DMS53 treated with DMSO at 0.1 percent for 48 hours (cell line): ENCODE measurements at regions not wholly inside any gene's neighbourhood (a gene's known extent, or its start where the extent isn't known, plus 50 kb on each side); places are given as distances from the start of the nearest gene placed in this dataset.
A peak's percentile ranks its signal among the peaks of the same experiment; 100 is the strongest.
"Not testable (repeated sequence)": the region's sequence is repeated elsewhere in the genome, so short reads cannot be mapped to it uniquely, and the experiment has no call there.

Experiments
- DNase-seq: peaks from one replicate; lab custom pipeline; 2025; ENCODE audit not compliant: unreplicated experiment; lab: John Stamatoyannopoulos, UW

- no peak for DNase-seq
These were observed 110.4 kb downstream of the RIN2 start for GRCh38 chr20:19868441-19868840.

DNA sequence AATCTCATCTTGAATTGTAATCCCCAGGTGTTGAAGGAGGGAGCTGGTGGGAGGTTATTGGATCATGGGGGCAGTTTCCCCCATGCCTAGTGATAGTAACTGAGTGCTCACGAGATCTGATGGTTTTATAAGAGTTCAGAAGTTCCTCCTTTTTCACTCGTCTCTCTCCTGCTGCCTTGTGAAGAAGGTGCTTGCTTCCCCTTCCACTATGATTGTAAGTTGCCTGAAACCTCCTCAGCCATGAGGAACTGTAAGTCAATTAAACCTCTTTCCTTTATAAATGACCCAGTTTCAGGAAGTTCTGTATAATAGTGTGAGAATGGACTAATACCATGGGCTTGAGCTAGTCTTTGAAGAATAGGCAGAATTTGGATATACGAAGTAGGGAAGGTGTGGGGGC, 113.9 kb downstream of the RIN2 start:
- no peak for DNase-seq

GRCh38 chr20:19874040-19874727, 116.1 kb downstream of the RIN2 start:
- DNase-seq, result no peak

GRCh38 chr20:19875376-19876221, 117.5 kb downstream of the RIN2 start:
- no peak for DNase-seq

DNA sequence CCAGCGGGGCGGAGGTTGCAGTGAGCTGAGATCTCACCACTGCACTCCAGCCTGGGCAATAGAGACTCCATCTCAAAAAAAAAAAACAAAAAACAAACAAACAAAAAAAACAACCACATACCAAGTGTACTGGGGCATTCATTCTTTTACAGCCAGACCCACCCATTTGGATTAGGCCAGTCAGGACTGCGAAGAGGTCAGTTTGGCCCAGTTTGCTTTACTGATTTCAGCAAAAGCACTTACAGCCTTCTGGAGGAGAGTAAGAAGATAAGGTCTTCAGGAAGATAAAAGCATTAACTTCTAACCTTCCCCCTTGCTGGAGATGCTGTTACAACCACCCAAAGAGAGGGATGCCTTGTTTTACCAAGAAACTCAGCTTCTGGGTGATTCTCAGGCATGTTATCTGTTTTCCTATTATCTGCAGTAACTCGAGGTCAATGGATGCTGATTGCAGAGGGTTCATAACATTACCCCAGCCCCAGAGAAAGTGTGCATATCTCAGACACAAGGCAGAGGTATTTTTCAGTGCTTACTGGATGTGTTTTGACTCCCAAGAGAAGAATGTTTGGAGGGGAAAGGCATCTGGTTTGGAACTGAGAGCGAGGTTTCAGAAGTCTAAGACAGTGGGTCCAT, 118.9 kb downstream of the RIN2 start:
- DNase-seq, result no peak

GRCh38 chr20:19879874-19880255, 121.8 kb downstream of the RIN2 start:
- not testable (repeated sequence) for DNase-seq

DNA sequence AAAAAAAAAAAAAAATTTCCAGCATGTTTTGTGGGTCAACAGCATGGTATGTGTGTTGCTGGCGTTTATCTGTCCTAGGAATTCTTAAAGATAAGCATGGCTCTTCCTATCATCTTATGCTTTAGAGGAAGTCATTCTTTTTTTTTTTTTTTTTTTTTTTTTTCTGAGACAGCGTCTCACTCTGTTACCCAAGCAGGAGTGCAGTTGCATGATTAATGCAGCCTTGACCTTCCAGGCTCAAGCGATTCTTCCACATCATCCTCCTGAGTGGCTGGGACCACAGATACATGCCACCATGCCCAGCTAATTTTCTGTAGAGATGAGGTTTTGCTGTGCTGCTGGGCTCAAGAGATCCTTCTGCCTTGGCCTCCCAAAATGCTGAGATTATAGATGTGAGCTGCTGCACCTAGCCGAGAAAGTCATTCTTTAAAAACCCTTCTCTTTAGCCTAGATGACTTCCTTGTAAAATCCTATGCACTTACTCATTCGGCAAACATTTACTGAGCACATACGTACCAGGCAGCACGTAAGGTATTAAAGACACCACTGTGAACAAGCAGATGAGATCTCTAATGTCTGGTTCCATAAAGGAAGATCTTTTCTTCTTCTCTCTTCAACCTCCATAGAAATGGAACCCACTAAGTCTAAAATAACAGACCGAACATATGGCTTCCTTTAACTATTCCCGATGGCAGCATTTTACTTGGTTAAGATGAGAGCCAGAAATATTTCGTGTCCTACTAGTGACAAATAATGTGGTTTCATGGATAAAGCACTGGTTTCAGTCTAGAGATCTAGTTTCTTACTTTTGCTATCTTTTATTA, 122.4 kb downstream of the RIN2 start:
- DNase-seq, result peak; percentile 82

DNA sequence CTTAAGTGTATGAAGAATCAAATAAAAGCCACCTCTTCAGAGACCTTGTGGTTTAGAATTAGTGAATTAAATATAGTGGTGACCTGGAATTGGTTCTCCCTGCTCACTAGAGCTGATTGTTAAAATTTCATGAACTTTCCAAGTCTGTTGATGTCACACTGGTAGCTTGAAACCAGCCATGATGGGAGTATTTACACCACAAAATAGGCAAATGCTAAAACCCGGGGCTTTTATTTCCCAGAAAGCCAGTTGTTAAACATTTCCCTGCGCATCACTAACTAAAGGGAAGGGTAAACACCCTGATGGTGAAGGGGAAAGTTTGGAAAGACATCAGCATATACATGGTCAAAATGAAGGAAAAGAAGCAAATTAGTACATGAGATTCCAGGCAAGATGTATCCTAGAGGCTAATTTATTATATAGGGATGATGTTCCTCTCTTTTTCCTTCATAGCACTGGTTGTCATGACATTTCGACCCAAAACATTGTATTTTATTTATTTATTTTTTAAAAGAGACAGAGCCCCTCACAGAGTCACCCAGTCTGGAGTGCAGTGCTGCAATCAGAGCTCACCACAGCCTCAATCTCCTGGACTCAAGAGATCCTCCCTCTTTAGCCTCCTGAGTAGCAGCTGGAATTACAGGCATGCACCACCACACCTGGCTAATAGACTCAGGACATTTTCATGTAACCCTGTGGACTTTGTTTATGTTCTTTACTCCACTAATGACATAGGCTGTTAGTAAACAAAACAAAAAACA, 123.2 kb downstream of the RIN2 start:
- DNase-seq, result no peak

DNA sequence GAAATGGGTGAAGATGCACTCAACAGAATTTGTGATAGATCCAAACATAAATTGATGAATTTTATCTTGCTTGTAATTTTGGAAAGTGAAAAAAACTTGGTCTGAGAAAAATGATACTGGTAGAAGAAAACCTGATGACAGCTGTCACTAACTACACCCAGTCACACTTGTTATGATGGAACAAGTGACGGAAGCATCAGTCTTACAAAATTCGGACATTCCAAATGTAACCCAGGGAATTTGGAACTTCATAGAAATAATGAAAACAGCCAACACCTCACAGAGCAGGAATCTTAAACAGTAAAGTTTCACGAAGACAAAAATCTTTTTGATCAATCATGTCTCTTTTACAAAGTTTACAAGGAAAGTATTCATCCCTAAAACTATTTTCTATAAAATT, 123.9 kb downstream of the RIN2 start:
- no peak for DNase-seq

DNA sequence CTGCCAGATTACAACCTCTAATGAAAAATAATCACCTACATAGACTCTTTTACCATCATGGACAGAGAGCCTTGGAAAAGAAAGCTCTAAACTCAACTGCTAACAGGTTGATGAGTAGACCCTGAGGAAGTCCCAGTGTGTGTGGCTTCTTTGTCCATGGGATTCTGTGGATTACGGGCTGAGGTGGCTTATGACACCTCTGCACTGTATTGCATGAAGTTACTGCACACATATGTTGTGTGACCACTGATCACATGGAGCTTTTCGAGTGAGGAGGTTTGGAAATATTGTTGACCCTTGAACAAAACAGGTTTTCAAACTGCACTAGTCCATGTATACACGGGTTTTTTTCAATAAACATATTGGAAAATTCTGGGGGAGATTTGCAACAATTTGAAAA, 124.4 kb downstream of the RIN2 start:
- DNase-seq, result no peak

- no peak for DNase-seq
These were observed 125.4 kb downstream of the RIN2 start for GRCh38 chr20:19883501-19883900.

GRCh38 chr20:19885594-19885938, 127.5 kb downstream of the RIN2 start:
- no peak for DNase-seq

GRCh38 chr20:19885939-19886660, 128.0 kb downstream of the RIN2 start:
- DNase-seq, result peak; percentile 32

- DNase-seq, result no peak
These were observed 128.7 kb downstream of the RIN2 start for GRCh38 chr20:19886661-19887288.

DNA sequence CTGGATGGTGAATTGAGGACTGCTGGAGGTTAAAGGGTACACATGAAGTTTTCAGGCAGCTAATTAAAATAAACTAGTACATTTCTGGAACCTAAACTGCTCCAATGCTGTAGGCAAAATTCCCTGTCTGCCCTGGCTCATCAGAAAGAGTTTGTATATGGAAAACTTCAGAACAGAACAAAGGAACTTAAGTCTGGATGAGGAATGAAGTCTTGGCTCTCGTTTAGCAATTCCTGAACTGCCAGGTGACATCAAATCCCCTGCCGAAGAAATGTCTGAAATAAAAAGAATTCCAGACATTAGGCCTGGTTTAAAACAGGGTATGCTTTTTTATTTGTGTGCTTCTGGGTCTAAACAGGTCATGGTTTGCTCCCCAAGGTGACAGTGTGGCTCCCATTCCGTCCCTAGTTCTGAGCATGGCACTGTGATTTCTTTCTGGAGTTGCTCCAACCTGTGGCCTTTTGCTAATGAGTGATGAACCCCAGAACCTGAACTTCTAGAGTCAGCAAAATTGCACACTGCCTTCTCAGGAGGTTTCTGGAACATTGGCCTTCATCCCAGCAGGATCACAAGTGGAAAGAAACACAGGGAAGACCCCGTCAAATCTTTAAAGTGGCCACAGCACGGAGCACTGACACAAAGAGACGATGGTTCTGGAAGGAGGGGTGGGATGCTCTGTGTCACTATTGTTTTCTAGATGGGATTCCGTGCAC, 129.4 kb upstream of the NAA20 start:
- DNase-seq, result no peak

- peak; percentile 75 for DNase-seq
These were observed 128.9 kb upstream of the NAA20 start for GRCh38 chr20:19888269-19888671.

DNA sequence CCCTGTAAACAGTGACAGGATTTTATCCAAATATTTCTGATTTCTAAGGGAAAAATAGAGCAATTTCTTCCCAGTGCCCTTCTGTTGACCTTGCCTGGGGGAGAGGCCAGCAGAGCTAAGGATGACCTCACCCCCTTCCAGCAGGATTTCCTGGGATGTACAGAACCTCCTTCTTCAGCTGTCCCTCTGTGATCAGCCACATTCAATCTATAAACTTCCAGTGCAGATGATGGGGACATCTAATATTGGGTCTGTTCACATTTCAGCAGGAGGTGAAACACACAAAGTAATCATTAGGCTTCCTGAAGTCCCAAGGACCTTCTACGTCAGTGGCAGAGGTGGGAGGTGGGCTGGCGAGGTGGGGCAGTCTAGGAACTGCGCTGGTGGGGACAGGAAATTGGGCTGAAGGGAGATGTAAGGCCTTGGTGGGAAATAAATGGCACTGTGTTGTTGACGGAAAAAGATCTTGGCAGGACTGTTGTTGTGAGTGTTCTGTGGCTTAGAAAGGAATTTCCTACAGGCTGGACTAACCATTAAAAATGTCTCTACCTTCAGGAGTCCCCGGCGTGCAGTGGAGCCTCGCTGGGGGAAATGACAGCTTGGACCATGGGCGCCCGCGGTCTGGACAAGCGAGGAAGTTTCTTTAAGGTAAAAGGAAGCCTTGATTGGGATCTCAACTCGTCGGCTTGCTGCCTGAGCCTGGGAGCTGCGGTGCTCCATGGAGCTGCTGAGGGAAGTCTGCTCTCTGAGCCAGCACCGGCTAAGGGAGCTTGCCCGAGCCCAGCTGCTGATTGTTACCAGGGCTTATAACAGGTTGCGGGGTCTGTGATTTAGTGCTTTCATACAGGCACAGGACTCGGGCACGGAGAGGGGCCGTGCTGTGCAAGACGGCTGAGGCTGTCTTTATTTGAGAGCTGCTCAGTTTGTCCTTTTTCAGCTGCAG, 127.9 kb upstream of the NAA20 start:
- peak; percentile 49 for DNase-seq
